Neural cell (in vitro differentiated cells): ENCODE measurements at regions not wholly inside any gene's neighbourhood (a gene's known extent, or its start where the extent isn't known, plus 50 kb on each side); places are given as distances from the start of the nearest gene placed in this dataset.

Source experiments
- CTCF ChIP-seq: fragments of 450-650 bp; IDR thresholded peaks from 2 replicates; pipeline ENCODE4 v1.5.1; 2014; ENCODE audit warnings: antibody characterized with exemption, mild to moderate bottlenecking, moderate library complexity; ENCODE audit not compliant: poor library complexity, severe bottlenecking
- EP300 ChIP-seq: fragments of 450-650 bp; conservative IDR thresholded peaks from 2 replicates; pipeline ENCODE4 v1.6.1; 2014; ENCODE audit warnings: antibody characterized with exemption, mild to moderate bottlenecking, moderate library complexity; ENCODE audit not compliant: poor library complexity, severe bottlenecking
- EZH2 ChIP-seq: fragments of 200-600, 300-800 bp; shearing (Covaris generic), sonication (generic); IDR thresholded peaks from 2 replicates; pipeline ENCODE4 v1.6.1; 2014; ENCODE audit warnings: antibody characterized with exemption, low read length, borderline replicate concordance, mild to moderate bottlenecking; ENCODE audit not compliant: insufficient read depth, poor library complexity, severe bottlenecking
- POLR2AphosphoS5 ChIP-seq: IDR thresholded peaks from 2 replicates; pipeline ENCODE4 v1.6.1; 2012
- SMC3 ChIP-seq: fragments of 450-650 bp; conservative IDR thresholded peaks from 2 replicates; pipeline ENCODE4 v1.6.1; 2014; ENCODE audit warnings: antibody characterized with exemption, mild to moderate bottlenecking, moderate library complexity; ENCODE audit not compliant: poor library complexity
- TAF1 ChIP-seq: IDR thresholded peaks from 2 replicates; pipeline ENCODE4 v1.6.1; 2012; ENCODE audit warnings: low read depth

GRCh38 chr18:44098551-44099098 is 582.1 kb upstream of the SETBP1 start:
- TF ChIP-seq CTCF (no peak), TAF1 (no peak), EP300 (no peak), EZH2 (no peak), POLR2AphosphoS5 (no peak), SMC3 (no peak)
